ENCODE measurements at regions not wholly inside any gene's neighbourhood (a gene's known extent, or its start where the extent isn't known, plus 50 kb on each side); places are given as distances from the start of the nearest gene placed in this dataset.
"Not testable (repeated sequence)": the region's sequence is repeated elsewhere in the genome, so short reads cannot be mapped to it uniquely, and the experiment has no call there.

- no peak for DNase-seq (ENCODE audit: low read depth in 2 of 2)
Observed at GRCh38 chr1:48084826-48085225, 87.6 kb upstream of the TRABD2B start.

GRCh38 chr1:48082271-48082962 lies 85.2 kb upstream of the TRABD2B start:
- peak; percentile 39 to 82 for DNase-seq (ENCODE audit: low read depth in 2 of 2)

GRCh38 chr1:48080331-48081255 lies 83.4 kb upstream of the TRABD2B start:
- DNase-seq (ENCODE audit: low read depth in 2 of 2) = no peak

- no peak for DNase-seq (ENCODE audit: low read depth in 2 of 2)
Observed at GRCh38 chr1:48079096-48079495, 81.9 kb upstream of the TRABD2B start.

GRCh38 chr1:48077795-48078222 lies 80.6 kb upstream of the TRABD2B start:
- DNase-seq (ENCODE audit: low read depth in 2 of 2) = no peak

GRCh38 chr1:48076017-48076416 lies 78.8 kb upstream of the TRABD2B start:
- no peak for DNase-seq (ENCODE audit: low read depth in 2 of 2)

DNA sequence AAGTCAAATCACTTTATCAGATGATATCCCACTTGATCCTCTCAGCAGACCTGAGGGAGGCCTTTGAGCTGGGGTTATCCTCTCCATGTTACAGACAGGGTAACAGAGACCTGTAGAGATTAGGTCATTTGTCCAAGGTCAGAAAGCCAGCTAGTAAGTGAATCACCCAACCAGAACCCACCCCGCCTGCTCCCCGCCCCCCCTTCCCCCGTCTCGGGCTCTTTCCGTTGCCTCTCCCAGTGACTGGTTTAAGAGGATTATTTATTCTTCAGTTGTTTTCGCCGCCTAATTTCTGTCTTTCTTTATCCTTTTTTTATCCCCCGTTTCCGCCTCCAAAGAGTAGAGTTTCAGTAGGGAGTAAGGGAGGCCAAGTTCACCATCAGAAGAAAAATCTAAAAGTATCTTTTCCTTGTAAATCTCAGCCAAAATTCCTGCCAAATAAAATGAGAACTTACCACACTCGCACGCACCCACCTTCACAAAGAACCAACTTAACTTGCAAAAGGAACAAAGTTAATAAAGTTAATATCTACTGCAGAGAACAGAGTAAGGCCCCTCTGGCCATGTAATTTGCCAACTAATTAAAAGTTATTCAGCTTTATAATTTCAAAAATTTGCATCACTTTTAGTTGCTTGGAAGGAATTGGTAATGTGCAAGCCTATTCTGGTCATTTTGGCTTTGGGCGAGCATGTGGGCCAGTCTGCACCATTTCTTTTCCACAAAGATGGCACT lies 76.8 kb upstream of the TRABD2B start:
- DNase-seq (ENCODE audit: low read depth in 2 of 2) = no peak

- DNase-seq (ENCODE audit: low read depth in 2 of 2) = no peak
Observed at GRCh38 chr1:48071513-48071912, 74.3 kb upstream of the TRABD2B start.

DNA sequence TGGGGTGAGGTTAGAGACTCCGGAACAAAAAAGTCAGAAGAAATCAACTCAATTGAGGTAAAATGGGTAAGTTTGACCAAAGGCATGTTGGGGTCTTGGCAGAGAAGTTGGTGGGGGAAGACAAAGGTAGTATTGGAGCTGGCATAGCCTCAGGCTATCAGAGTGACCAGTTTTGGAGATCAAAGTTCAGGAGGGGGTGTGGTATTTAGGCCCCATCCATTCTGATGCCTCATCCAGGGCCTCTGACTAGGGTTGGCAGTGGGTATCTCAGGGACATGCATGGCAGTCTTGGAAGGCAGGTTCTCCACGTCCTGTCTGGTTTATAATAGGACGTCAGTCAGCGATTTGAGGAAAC lies 73.2 kb upstream of the TRABD2B start:
- DNase-seq (ENCODE audit: low read depth in 2 of 2) = no peak

DNA sequence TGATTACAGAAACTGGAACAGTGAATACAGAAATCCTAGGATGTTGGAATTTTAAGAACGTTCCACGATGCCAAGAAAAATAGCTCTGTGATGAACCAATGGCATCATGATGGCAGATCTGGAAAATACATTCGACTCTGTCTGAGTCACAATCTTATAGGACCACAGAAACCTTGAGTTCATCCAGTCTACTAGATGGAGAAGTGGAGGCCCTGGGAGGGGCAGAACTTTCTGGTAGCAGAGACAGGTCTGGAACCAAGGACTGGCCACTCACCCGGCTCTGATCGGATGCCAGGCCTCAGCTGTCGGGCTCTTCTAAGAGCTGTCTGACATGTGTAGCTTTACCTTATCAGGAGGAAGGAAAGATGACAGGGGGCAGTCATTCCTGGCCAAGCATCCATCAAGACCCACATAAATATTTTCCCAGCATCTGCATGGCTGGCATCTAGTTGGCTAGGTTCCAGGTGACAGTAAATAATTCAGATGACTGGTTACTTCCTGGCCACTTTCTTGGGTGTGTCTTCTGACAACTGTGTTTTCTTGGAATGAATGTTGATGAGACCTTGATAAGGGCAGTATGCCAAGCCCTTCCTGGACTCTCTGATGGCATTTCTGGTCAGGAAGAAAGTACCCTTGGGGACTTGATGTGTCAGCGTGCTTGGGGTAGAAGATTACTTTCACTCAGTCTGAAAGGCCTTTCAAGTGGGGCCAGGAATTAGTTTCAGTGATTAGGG lies 72.6 kb upstream of the TRABD2B start:
- DNase-seq (ENCODE audit: low read depth in 2 of 2) = no peak

DNA sequence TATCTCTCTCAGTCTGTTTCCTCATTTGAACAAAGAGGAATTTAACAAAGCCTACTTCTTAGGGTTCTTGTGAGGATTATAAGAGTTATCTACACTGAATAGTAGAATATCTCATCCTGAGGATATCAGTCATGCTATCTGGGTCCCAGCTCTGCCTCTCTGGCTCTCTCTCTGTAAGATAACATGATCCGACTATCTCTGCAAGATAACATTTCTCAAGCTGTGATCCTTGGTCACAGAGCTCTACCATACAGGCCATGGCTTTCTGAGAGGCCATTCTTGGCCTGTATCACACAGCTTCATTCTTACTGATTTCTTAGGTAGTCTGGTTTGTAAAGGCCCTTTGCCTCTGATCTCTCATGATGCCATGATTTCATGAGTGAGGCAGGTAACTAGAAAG lies 71.0 kb upstream of the TRABD2B start:
- DNase-seq (ENCODE audit: low read depth in 2 of 2) = no peak

- no peak for DNase-seq (ENCODE audit: low read depth in 2 of 2)
Observed at GRCh38 chr1:48066936-48067335, 69.8 kb upstream of the TRABD2B start.

DNA sequence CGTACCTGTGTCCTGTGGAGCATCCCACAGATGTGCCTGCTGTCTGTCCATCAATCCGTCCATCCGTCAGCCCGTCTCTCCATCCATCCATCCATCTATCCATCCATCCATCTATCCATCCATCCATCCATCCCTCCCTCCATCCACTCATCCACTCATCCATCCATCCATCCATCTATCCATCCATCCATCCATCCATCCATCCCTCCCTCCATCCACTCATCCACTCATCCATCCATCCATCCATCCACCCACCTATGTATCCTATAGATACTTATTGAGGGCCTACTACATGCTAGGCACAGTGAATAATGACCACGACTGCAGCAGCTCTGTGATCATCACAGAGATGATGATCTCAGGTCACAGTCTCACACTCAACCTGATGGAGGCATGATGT lies 67.5 kb upstream of the TRABD2B start:
- DNase-seq (ENCODE audit: low read depth in 2 of 2) = not testable (repeated sequence)

GRCh38 chr1:48062353-48062752 lies 65.2 kb upstream of the TRABD2B start:
- no peak for DNase-seq (ENCODE audit: low read depth in 2 of 2)

GRCh38 chr1:48061162-48062136 lies 64.3 kb upstream of the TRABD2B start:
- DNase-seq (ENCODE audit: low read depth in 2 of 2) = peak; percentile 55 to 60

GRCh38 chr1:48059289-48059688 lies 62.1 kb upstream of the TRABD2B start:
- DNase-seq (ENCODE audit: low read depth in 2 of 2) = no peak

DNA sequence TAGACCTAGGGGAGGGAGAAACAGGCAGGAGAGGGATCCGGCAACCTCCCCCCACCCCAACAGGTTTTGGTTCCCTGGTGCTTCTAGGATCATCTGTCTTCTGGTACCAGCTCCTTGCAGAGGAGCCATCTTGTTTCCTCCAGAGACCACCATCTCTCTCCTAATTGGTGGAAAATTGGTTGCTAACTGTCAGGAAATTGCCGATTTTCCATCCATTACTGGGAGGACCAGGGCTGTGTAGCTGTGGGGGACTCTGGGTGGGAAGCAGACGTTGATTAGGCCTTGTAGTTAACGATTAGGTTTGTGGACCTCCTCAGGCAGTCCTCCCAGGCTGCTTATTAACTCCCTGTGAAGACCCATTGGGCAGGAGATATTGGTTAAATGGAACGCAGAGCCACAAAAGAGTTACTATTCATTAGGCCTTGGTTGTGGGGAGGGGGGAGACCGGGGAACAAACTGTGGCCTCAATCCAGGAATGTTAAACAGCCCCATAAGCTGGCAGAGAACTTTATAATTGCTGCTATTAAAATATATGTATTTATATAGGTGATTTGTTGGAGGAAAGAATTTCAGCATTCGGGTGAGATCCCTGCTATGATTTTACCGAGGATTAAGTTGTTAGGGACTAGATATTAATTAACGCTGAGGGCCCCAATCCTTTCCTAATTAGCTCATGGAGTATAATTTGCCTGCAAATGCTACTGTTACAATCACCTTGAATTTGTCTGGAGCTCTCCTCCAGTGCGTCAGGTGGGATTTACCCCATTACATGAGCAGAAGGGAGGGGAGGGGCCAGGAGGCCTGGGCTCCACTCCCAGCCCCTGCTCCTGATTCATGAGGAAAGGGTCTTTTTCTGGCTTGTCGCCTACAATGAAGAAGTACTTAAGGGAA lies 61.2 kb upstream of the TRABD2B start:
- no peak for DNase-seq (ENCODE audit: low read depth in 2 of 2)

- DNase-seq (ENCODE audit: low read depth in 2 of 2) = no peak
Observed at GRCh38 chr1:48057249-48057648, 60.1 kb upstream of the TRABD2B start.
